Sigmoid colon (tissue), 6 donors: ENCODE measurements at regions not wholly inside any gene's neighbourhood (a gene's known extent, or its start where the extent isn't known, plus 50 kb on each side); places are given as distances from the start of the nearest gene placed in this dataset.

Experiments
- DNase-seq: peaks from one replicate; pipeline ENCODE4 v3.0.0-alpha.2; 2019
- H3K27ac ChIP-seq, 4 donors: fragments of 200-600 bp; sonication (generic); one replicate each; pipeline ENCODE4 v1.5.1; 2016 to 2019; ENCODE audit warnings: mild to moderate bottlenecking in 1 of 4
- H3K27me3 ChIP-seq, 3 donors: fragments of 200-600 bp; sonication (generic); one replicate each; pipeline ENCODE4 v1.5.1; 2019; ENCODE audit warnings: mild to moderate bottlenecking in 1 of 3
- H3K36me3 ChIP-seq, 4 donors: fragments of 200-600 bp; sonication (generic); one replicate each; pipeline ENCODE4 v1.5.1; 2016 to 2019
- H3K4me1 ChIP-seq, 4 donors: fragments of 200-600 bp; sonication (generic); one replicate each; pipeline ENCODE4 v1.5.1; 2017 to 2019
- H3K4me3 ChIP-seq, 4 donors: fragments of 200-600 bp; sonication (generic); one replicate each; pipeline ENCODE4 v1.5.1; 2017 to 2019; ENCODE audit warnings: mild to moderate bottlenecking in 2 of 4, moderate library complexity in 1 of 4
- H3K9me3 ChIP-seq, 4 donors: fragments of 200-600 bp in 3 of 4; sonication (generic) in 3 of 4; one replicate each; pipeline versions ENCODE4 v1.5.1 to v1.6.1; 2013 to 2019
- EP300 ChIP-seq, 4 donors: sonication (generic); formaldehyde crosslinking; IDR thresholded peaks; one replicate each; pipeline ENCODE4 v1.6.1; 2017; ENCODE audit warnings: antibody characterized with exemption in 4 of 4
- POLR2A ChIP-seq, 2 donors: fragments of 450-650 bp; IDR thresholded peaks; one replicate each; pipeline ENCODE4 v1.6.1; 2016; ENCODE audit warnings: antibody characterized with exemption in 2 of 2, mild to moderate bottlenecking in 2 of 2, moderate library complexity in 2 of 2
- POLR2AphosphoS5 ChIP-seq, 4 donors: sonication (generic); formaldehyde crosslinking; IDR thresholded peaks; one replicate each; pipeline ENCODE4 v1.6.1; 2017; ENCODE audit warnings: antibody characterized with exemption in 4 of 4
- WGBS, 2 donors: extraction: QIAGEN DNeasy Blood & Tissue Kit; methylation state at CpG; one replicate each; pipeline ENCODE4 v1.1.7; 2013; 5-methylcytosine and 5-hydroxymethylcytosine counted together
- intact Hi-C: fragments of 100-400 bp; cut with DNase I; formaldehyde crosslinking; loops from one replicate; pipeline ENCODE4 v1.15.1; 2023
- TF ChIP-seq, protein P1 (sequence below), 4 experiments: fragments of 450-650 bp in 3 of 4; fragments of 200-600 bp in 1 of 4; IDR thresholded peaks; one replicate each; pipeline ENCODE4 v1.5.1; 2016 to 2019; ENCODE audit warnings: antibody characterized with exemption in 4 of 4, mild to moderate bottlenecking in 3 of 4, moderate library complexity in 2 of 4
- donor health status: healthy with polysubstance abuse.
- donor health status: healthy.

DNA sequence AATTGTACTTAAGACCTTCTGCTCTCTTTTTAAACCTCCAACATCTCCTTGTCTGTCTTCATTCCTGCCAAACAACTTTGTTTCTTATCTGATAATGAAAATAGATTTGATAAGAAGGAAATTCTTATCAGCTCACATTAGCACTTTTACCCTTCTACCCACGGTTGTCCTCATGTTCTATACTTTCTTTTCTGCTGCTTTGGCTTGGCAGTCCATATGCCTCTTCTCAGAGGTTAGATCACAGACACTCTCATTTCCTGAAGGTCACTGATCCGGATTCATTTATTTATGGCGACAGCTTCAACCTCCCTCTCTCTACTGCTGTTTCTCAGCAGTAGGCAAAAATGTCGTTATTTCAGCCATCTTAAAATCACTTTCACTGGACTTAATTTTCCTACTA is 2015.8 kb downstream of the NCAM2 start:
- DNase-seq: no peak
- H3K9me3 ChIP-seq: no peaks in the 10 kb centered on the region
- no peaks in the 10 kb centered on the region for H3K36me3 ChIP-seq
- no peak overlapping the region for H3K27ac ChIP-seq
- TF ChIP-seq POLR2AphosphoS5 (IDR thresholded peaks at IDR 0.05): no peak
- no peak for TF ChIP-seq EP300 (IDR thresholded peaks at IDR 0.05)
- no peak for TF ChIP-seq POLR2A (IDR thresholded peaks at IDR 0.05)
- TF ChIP-seq, protein P1, sequence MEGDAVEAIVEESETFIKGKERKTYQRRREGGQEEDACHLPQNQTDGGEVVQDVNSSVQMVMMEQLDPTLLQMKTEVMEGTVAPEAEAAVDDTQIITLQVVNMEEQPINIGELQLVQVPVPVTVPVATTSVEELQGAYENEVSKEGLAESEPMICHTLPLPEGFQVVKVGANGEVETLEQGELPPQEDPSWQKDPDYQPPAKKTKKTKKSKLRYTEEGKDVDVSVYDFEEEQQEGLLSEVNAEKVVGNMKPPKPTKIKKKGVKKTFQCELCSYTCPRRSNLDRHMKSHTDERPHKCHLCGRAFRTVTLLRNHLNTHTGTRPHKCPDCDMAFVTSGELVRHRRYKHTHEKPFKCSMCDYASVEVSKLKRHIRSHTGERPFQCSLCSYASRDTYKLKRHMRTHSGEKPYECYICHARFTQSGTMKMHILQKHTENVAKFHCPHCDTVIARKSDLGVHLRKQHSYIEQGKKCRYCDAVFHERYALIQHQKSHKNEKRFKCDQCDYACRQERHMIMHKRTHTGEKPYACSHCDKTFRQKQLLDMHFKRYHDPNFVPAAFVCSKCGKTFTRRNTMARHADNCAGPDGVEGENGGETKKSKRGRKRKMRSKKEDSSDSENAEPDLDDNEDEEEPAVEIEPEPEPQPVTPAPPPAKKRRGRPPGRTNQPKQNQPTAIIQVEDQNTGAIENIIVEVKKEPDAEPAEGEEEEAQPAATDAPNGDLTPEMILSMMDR (IDR thresholded peaks at IDR 0.05): no peak
- intact Hi-C loops: no loop called here
- WGBS, 2 donors: 58 to 60% methylated on average over 4 of the region's 4 CpGs
- H3K4me3 ChIP-seq: no peak overlapping the region
- H3K4me1 ChIP-seq: no peaks in the 10 kb centered on the region
- H3K27me3 ChIP-seq: no peaks in the 10 kb centered on the region

DNA sequence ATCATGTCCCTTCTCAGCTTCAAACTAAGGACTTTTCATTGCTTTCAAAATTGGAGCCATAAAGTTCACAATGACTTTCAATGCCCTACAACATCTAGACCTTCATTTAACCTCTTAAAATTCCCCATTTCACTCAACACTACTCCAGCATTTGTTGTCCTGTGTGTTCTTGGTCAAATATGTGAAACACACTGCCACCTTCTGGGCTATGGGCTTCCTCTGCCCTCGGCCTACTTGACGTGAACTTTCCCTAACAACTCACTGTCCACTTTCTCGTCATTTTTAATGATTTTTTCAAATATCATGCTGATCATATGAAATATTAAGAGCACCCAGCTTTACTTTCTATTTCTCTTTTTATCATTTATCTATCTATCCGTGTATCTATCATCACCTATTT is 2018.4 kb downstream of the NCAM2 start:
- Histone ChIP-seq H3K36me3 (no peaks in the 10 kb centered on the region), H3K27me3 (no peaks in the 10 kb centered on the region), H3K9me3 (no peaks in the 10 kb centered on the region), H3K4me3 (no peak overlapping the region), H3K27ac (no peak overlapping the region), H3K4me1 (no peaks in the 10 kb centered on the region)
- 46 to 63% methylated on average over 4 of the region's 4 CpGs for WGBS, 2 donors
- no peak for DNase-seq
- TF ChIP-seq EP300 (IDR thresholded peaks at IDR 0.05) (no peak), POLR2A (IDR thresholded peaks at IDR 0.05) (no peak), POLR2AphosphoS5 (IDR thresholded peaks at IDR 0.05) (no peak)
- intact Hi-C loops: no loop called here

DNA sequence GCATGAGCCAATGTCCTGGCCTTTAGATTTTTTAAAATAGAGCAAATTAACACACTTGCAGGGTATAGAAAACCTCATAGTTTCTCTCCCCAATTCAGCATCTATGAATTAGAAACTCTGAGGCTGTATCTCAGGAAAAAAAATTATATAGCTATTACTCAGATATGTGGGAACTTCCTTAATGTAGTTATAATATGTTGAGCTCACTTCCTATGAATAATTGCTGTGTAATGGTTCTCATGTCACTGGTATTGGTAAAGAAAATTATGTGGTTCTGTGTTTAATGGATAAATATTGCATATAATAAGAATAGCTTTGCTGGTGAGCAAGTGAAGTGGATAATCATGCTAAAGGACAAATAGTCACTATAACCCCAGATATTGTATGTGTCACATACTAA is 2019.8 kb downstream of the NCAM2 start:
- H3K36me3 ChIP-seq: no peaks in the 10 kb centered on the region
- no peaks in the 10 kb centered on the region for H3K27me3 ChIP-seq
- intact Hi-C loops: no loop called here
- H3K27ac ChIP-seq: no peak overlapping the region
- no peaks in the 10 kb centered on the region for H3K4me1 ChIP-seq
- no peaks in the 10 kb centered on the region for H3K9me3 ChIP-seq
- DNase-seq: no peak
- TF ChIP-seq EP300 (IDR thresholded peaks at IDR 0.05) (no peak), POLR2A (IDR thresholded peaks at IDR 0.05) (no peak), POLR2AphosphoS5 (IDR thresholded peaks at IDR 0.05) (no peak)
- TF ChIP-seq, protein P1 (IDR thresholded peaks at IDR 0.05): no peak
- H3K4me3 ChIP-seq: no peak overlapping the region

DNA sequence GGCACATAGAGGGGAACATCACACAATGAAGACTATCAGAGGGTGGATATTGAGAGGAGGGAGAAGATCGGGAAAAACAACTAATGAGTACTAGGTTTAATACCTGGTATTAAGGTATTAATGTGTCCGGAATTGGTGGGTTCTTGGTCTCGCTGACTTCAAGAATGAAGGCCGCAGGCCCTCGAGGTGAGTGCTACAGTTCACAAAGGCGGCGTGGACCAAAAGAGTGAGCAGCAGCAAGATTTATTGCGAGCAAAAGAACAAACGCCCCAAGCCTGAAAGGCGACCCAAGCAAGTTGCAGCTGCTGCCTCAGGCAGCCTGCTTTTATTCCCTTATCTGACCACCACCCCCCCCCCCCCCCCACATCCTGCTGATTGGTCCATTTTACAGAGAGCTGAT is 2022.8 kb downstream of the NCAM2 start:
- Histone ChIP-seq H3K27ac (no peak overlapping the region), H3K36me3 (no peaks in the 10 kb centered on the region), H3K4me3 (no peak overlapping the region), H3K27me3 (no peaks in the 10 kb centered on the region), H3K4me1 (no peaks in the 10 kb centered on the region), H3K9me3 (no peaks in the 10 kb centered on the region)
- intact Hi-C loops: no loop called here
- DNase-seq: no peak
- no peak for TF ChIP-seq POLR2AphosphoS5 (IDR thresholded peaks at IDR 0.05)
- no peak for TF ChIP-seq EP300 (IDR thresholded peaks at IDR 0.05)
- TF ChIP-seq, protein P1 (IDR thresholded peaks at IDR 0.05): no peak
- no peak for TF ChIP-seq POLR2A (IDR thresholded peaks at IDR 0.05)
- 88 to 93% methylated on average over 10 of the region's 10 CpGs for WGBS, 2 donors

DNA sequence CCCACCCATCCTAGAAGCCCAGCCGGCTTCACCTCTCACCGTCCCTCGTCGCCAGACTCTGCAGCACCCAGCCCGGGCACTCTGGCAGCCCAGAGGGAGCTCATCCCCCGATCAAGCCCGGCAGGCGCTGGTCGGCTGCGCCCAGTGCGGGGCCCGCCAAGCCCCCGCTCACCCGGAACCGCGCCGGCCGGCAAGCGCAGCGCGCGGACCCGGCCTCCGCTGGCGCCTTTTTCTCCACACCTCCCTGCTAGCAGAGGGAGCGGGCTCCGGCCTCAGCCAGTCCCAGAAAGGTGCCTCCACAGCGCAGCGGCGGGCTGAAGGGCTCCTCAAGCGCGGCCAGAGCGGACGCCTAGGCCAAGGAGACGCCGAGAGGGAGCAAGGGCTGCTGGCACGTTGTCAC is 2023.3 kb downstream of the NCAM2 start:
- no peak overlapping the region for H3K4me3 ChIP-seq
- H3K27ac ChIP-seq: no peak overlapping the region
- no peak for DNase-seq
- TF ChIP-seq POLR2AphosphoS5 (IDR thresholded peaks at IDR 0.05): no peak
- TF ChIP-seq POLR2A (IDR thresholded peaks at IDR 0.05): no peak
- TF ChIP-seq EP300 (IDR thresholded peaks at IDR 0.05): no peak
- TF ChIP-seq, protein P1 (IDR thresholded peaks at IDR 0.05): no peak
- H3K36me3 ChIP-seq: no peaks in the 10 kb centered on the region
- WGBS, 2 donors: 96% methylated on average over 37 of the region's 37 CpGs
- H3K9me3 ChIP-seq: no peaks in the 10 kb centered on the region
- no peaks in the 10 kb centered on the region for H3K27me3 ChIP-seq
- intact Hi-C loops: no loop called here
- no peaks in the 10 kb centered on the region for H3K4me1 ChIP-seq
